DMS53 treated with DMSO at 0.1 percent for 48 hours (cell line): ENCODE measurements at regions not wholly inside any gene's neighbourhood (a gene's known extent, or its start where the extent isn't known, plus 50 kb on each side); places are given as distances from the start of the nearest gene placed in this dataset.

ENCODE experiments used
- DNase-seq: peaks from one replicate; lab custom pipeline; 2025; ENCODE audit not compliant: unreplicated experiment; lab: John Stamatoyannopoulos, UW

DNA sequence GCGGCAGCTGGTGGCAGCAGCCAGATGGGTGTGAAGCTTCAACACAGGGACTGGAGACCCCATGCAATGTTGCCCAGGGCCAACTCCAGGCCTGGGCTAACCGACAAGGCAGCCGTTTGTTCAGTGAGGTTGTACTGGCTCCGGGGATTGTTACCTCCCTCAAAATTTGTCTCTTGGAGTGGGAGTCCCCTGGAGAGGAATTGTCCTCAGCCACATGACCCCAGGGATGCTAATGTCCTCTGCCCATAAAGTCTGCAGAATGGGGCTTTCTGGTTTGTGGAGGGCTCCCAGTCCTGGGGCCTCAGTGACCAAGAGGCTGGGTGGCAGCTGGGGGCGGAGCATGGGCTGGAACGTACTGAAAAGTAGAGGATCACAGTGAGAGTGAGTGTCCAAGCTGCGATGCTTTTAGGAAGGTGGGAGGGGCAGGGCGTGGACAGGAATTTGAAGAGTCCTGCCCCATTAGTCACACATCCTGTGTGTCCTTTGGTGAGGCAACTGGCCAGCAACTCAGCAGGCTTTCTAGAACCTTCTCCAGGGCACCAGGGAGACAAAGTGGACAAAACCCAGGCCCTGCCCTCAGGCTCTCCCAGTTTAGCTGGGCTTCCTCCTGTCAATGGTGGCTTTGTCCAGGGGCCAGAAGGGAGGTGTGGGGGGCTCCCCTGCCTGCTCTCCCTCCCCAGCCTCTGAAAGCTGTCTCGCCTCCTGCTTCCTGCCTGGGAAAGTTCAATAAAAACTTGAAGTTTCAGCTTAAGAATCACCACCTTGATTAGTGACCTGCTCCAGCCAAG lies 114.0 kb downstream of the NSG2 start:
- no peak for DNase-seq

GRCh38 chr5:174165406-174165805 lies 119.9 kb downstream of the NSG2 start:
- no peak for DNase-seq

DNA sequence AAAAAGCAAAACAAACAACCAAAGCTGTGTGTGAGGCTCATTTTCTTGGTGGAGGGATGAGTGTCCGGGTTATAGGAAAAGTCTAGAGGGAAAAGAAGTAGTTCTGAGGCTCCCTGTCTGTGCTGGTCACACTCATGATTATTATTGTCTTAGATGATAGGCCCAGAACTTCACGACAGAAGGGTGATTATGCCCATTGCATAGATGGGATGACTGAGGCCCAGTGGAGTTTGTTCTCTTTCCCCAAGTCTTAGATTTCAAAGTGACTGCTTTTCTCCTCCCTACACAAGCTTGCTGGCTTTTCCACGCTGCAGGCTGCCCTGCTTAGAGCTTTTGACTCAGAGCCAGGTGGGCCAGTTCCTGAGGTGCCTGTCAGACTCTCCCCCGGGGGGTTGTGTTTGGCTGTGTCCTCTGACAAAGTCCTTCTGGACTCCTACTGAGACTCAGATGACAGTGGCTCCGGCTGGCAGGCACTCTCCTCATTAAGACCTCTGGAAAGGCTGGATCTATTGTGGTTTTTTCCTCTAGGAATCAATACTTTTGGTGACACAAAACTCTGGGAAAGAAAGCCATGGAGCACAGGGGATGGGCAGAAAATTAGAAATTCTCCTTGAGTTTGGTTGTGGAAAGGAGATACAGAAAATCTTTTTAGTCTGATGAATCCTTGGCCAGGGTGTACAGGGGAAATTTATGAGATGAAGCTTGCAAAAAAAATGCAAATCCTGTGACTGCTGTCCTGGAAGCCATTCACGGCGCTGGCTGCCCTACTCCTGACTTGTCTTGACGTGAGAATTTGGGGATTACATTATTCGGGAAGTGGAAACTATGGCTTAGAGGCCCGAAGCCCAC lies 120.9 kb downstream of the NSG2 start:
- no peak for DNase-seq

DNA sequence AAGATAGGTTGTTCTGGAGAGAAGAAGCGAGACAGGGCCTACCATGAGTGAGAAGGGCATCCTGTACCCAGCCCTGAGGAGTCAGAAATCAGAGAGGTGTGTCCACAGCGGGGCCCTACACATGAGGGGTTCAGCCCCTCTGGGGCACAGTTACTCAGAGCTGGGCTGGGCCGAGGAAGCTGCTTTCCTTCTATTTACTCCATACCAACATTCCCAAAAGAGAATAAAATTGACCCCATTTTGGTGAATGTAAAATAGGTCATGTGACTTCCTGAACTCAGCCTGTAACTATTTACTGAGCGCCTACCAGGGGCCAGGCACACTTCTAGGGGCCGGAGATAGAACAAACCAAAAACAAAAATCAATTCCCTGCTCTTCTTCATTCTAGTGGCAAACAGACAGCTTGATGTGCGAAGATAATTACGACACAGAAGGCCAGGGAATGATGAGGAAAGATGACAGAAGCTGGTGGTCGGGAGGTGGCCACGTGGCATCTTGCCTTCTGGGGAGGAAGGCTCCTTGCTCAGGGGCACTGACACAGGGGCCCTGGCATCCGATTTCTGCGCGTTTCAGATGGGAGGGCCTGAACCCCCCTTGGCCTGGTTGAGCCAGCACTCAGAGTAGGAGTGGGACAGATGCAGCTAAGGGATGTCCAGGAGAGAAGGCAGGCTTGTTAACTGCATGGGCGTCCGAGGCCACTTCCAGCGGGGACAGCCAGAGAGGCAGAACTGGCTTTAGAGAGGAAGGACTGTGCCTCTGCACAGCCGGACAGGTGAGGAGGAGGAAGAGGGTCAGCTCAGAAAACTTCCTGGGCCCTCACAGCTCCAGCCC lies 121.8 kb downstream of the NSG2 start:
- no peak for DNase-seq

DNA sequence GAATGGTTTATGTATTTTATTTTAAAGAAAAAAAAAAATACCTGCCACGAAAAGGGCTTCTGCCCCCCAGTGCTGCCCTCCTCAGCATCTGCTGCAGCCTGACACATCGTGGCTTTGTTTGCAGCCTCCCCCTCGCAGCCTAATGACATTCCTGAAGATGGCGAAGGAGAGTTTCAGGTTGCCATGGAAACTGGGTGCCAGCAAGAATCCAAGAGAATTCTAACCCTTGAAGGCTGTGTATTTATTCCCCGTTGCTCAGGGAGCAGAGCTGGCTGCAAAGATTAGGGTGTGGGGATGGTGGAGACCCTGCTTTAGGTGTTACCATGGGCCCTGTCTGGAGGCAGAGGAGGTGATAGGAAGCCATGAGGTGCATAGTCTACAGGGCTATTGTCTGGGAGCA lies 126.6 kb downstream of the NSG2 start:
- DNase-seq: no peak

DNA sequence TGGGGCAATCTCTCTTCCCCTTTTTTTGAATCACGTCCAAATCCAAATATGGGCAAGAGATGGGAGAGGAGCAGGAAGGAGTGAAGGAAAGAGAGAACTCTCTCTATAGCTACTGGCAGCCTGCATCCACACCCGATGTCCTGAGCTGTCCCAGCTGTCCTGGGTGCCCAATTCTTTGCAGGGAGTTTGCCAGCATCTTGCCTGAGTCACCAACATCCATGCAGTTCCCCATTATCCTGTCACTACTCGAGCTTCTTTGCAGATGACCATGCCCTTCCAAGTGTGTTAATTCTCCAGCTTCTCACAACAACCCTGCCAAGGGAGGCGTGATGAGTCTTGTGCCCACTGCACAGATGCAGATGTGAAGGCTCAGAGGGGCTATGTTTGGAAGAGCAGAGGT lies 127.1 kb downstream of the NSG2 start:
- no peak for DNase-seq

GRCh38 chr5:174173766-174174165 lies 128.3 kb downstream of the NSG2 start:
- no peak for DNase-seq

DNA sequence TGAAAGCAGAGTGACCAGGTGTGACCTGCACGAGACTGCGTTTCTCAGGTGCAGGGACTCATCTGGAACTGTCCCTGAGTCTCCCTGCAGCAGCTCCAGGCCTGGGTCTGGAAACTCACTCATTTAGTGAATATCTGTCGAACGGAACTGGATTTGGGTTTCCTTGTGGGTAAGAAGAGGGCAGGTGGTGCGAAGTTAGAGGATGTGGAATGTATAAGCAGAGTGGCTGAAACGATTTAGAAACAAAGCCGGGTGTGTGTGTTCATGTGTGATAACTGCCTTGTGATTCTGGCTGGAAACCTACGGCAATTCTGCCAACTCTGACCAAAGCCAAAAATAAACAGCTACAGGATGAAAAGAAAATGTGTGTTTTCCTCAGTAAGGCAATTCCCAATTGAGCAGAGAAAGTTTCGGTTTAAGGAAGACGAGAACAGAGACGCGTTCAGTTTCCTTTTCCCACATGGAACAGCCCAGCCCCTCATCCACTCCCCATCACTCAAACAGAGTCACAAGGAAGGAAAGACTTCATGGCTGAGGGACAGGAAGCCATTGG lies 130.3 kb downstream of the NSG2 start:
- DNase-seq: no peak

GRCh38 chr5:174176511-174176910 lies 131.0 kb downstream of the NSG2 start:
- no peak for DNase-seq

- DNase-seq: no peak
Measured at GRCh38 chr5:174177531-174177930, 132.0 kb downstream of the NSG2 start.

DNA sequence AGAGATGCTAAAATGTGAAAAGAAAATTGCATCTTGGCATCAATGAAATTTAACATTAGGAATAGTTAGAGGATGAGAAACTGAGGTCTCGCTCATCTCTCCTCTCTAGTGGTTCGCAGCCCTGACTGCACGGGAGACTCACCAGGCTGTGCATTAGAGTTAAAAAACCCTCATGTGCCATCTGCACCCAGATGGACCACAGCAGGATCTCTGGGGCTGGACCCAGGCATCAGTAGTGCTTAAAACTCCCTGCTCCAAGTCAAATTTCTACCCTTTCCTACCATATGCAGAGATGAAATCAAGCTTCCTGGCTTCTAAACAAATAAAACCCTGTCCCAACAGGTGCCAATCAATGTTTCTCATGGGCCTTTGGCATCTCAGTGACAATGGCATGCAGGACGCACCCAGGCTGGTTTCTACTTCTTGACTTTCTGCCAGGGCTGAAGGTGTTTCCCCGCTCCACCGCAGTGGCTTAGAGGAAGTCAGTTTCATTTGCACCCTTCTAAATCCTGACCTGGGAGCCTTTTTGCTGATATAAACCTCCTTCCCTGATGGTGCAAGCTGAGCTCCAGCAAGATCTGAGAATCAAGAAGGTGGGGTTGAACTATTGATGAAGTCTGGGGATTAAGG lies 132.6 kb downstream of the NSG2 start:
- DNase-seq: no peak

DNA sequence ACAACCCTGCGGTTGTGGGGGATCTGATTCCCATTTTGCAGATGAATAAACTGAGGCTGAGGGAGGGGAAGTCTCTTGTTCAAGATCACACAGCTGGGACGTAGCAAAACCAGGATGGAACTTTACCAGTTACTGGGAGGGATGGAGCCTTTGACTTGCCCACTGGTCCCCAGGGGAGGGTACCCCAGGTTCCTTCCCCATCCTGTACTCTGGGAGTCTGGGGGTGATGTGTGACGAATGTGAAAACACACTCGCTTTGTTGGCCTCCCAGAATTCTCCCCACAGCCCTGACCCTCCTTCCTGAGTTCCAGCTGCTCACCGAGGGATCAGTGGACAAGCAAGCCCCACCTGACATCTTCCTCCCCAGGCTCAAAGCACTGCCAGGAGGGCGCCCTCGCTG lies 135.1 kb downstream of the NSG2 start:
- DNase-seq: no peak

DNA sequence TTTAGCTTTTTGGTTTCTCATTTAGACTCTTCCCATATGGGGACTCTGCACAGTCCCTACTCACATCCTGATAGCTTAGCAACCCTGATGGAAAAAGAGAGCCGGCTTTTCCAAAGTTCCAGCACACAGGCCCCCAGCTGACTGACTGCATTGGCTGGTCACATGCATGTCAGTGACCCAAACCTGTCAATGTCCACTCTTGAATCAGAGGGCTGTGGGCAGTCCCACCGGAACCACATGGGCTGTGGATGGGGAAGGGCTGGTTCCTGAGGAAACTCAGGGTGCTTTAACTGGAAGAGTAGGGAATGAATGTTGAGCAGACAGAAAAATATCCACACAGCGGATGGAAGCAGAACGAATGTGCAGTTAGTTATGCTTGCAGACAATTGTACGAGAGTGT lies 136.6 kb downstream of the NSG2 start:
- no peak for DNase-seq

GRCh38 chr5:174183701-174184100 lies 138.2 kb downstream of the NSG2 start:
- DNase-seq: no peak

GRCh38 chr5:174185506-174185905 lies 140.0 kb downstream of the NSG2 start:
- DNase-seq: no peak

DNA sequence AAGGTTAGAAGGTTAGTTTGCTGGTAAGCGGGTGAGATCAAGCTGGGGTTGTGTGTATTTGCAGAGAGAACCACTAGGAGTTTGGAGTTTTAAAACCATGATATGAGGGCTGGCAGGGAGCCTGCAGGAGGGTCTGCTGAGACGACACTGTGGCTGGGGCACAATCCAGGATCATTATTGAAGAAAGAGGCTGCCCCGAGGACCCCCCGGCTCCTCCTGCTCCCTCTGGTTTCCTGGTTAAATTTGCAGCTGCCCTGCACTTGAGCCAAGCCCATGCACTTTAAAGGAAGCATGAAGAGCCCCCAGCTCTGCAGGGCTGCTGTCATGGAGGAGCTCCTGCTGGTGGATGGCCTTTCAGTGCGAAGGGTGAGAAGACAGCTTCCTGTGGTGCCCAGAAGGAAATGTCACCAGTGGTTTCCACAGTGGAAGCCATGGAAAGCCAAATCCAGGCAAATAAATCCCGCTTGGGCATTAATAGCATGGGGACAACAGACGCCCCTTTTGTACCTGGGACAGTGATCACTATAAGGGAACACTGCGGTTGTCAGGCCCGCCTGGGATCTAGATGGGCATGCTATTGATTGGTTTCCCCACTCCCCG lies 140.7 kb downstream of the NSG2 start:
- no peak for DNase-seq

GRCh38 chr5:174187001-174187400 lies 141.5 kb downstream of the NSG2 start:
- DNase-seq: no peak

DNA sequence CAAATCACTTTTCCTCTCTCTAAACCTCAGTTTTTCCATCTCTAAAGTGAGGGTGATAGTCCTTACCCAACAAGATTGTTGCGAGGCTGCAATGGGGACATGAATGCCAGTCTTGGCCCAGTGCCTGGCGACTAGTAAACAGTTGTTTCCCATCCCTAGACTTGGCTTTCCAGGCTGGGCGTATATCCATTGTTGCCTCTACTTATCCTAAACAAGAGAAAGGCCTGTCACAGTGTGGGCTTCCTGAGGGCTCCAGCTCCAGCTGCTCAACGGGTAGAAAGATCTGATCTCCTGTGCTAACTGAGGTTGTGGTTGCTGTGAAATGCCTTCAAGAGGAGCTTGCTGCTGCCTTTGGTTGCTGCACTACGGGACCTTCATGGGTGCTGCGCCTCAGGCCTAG lies 142.0 kb downstream of the NSG2 start:
- DNase-seq: no peak

GRCh38 chr5:174188295-174188694 lies 142.8 kb downstream of the NSG2 start:
- DNase-seq: no peak
